ENCODE measurements at regions not wholly inside any gene's neighbourhood (a gene's known extent, or its start where the extent isn't known, plus 50 kb on each side); places are given as distances from the start of the nearest gene placed in this dataset.

- Mint-ChIP-seq H3K4me3 (no peak overlapping the region), H3K36me3 (ENCODE audit: low read depth) (no peaks in the 10 kb centered on the region), H3K27ac (no peak overlapping the region), H3K27me3 (no peaks in the 10 kb centered on the region), H3K4me1 (ENCODE audit: low read depth) (no peaks in the 10 kb centered on the region), H3K9me3 (peaks cover 5% of the 10 kb centered on the region)
- DNase-seq (no peak), ATAC-seq (no peak)
- intact Hi-C loops (cut with micrococcal nuclease) = no loop called here
- CTCF ChIA-PET = no interaction called here
- POLR2A ChIA-PET = no interaction called here
- no peak for TF ChIP-seq CTCF (IDR thresholded peaks at IDR 0.05)
Measured at GRCh38 chr5:163755505-163755904, 250.1 kb downstream of the MAT2B start.

- Mint-ChIP-seq H3K27ac (no peak overlapping the region), H3K9me3 (peaks cover 1% of the 10 kb centered on the region), H3K27me3 (no peaks in the 10 kb centered on the region), H3K36me3 (ENCODE audit: low read depth) (no peaks in the 10 kb centered on the region), H3K4me3 (no peak overlapping the region), H3K4me1 (ENCODE audit: low read depth) (no peaks in the 10 kb centered on the region)
- intact Hi-C loops (cut with micrococcal nuclease) = no loop called here
- POLR2A ChIA-PET = no interaction called here
- no peak for TF ChIP-seq CTCF (IDR thresholded peaks at IDR 0.05)
- ATAC-seq = no peak
- CTCF ChIA-PET = no interaction called here
- no peak for DNase-seq
Measured at GRCh38 chr5:163756170-163756569, 250.8 kb downstream of the MAT2B start.

GRCh38 chr5:163757344-163757743 lies 251.9 kb downstream of the MAT2B start:
- H3K27ac Mint-ChIP-seq = no peak overlapping the region
- DNase-seq (no peak), ATAC-seq (no peak)
- no peaks in the 10 kb centered on the region for H3K36me3 Mint-ChIP-seq (ENCODE audit: low read depth)
- no peak overlapping the region for H3K4me3 Mint-ChIP-seq
- H3K4me1 Mint-ChIP-seq (ENCODE audit: low read depth) = no peaks in the 10 kb centered on the region
- intact Hi-C loops (cut with micrococcal nuclease) = no loop called here
- no peaks in the 10 kb centered on the region for H3K9me3 Mint-ChIP-seq
- no peaks in the 10 kb centered on the region for H3K27me3 Mint-ChIP-seq
- CTCF ChIA-PET = no interaction called here
- TF ChIP-seq CTCF (IDR thresholded peaks at IDR 0.05) = no peak
- POLR2A ChIA-PET = no interaction called here

- no peak for ATAC-seq
- Mint-ChIP-seq H3K4me3 (no peak overlapping the region), H3K27ac (no peak overlapping the region), H3K4me1 (ENCODE audit: low read depth) (no peaks in the 10 kb centered on the region), H3K27me3 (no peaks in the 10 kb centered on the region), H3K9me3 (no peaks in the 10 kb centered on the region), H3K36me3 (ENCODE audit: low read depth) (no peaks in the 10 kb centered on the region)
- POLR2A ChIA-PET = no interaction called here
- no peak for TF ChIP-seq CTCF (IDR thresholded peaks at IDR 0.05)
- CTCF ChIA-PET = no interaction called here
- intact Hi-C loops (cut with micrococcal nuclease) = no loop called here
- DNase-seq = no peak
Measured at GRCh38 chr5:163758283-163758711, 252.9 kb downstream of the MAT2B start.

- no peaks in the 10 kb centered on the region for H3K9me3 Mint-ChIP-seq
- H3K4me3 Mint-ChIP-seq = no peak overlapping the region
- H3K4me1 Mint-ChIP-seq (ENCODE audit: low read depth) = no peaks in the 10 kb centered on the region
- DNase-seq (no peak), ATAC-seq (no peak)
- TF ChIP-seq CTCF (IDR thresholded peaks at IDR 0.05) = no peak
- POLR2A ChIA-PET = no interaction called here
- CTCF ChIA-PET = no interaction called here
- H3K27ac Mint-ChIP-seq = no peak overlapping the region
- no peaks in the 10 kb centered on the region for H3K36me3 Mint-ChIP-seq (ENCODE audit: low read depth)
- no peaks in the 10 kb centered on the region for H3K27me3 Mint-ChIP-seq
- intact Hi-C loops (cut with micrococcal nuclease) = no loop called here
Measured at GRCh38 chr5:163759000-163759704, 253.7 kb downstream of the MAT2B start.

Measured in activated CD8-positive, alpha-beta T cell treated with anti-CD3 and anti-CD28 coated beads for 36 hours (primary cell).